MM.1S (cell line): ENCODE measurements at regions not wholly inside any gene's neighbourhood (a gene's known extent, or its start where the extent isn't known, plus 50 kb on each side); places are given as distances from the start of the nearest gene placed in this dataset.

Experiments
- DNase-seq: peaks from one replicate; pipeline ENCODE4 v3.0.0-alpha.2; 2015
- H2AFZ ChIP-seq: fragments of 300-600 bp; sonication (generic); 2 replicates; pipeline ENCODE4 v1.6.0; 2016; ENCODE audit warnings: antibody characterized with exemption, low read length
- H3F3A ChIP-seq: fragments of 300-600 bp; sonication (generic); 2 replicates; pipeline ENCODE4 v1.6.1; 2016; ENCODE audit warnings: mild to moderate bottlenecking, antibody characterized with exemption, low read length, moderate library complexity, mixed read lengths; ENCODE audit not compliant: insufficient read depth
- H3K27ac ChIP-seq: fragments of 300-600 bp; sonication (generic); 2 replicates; pipeline ENCODE4 v1.5.1; 2016; ENCODE audit warnings: mild to moderate bottlenecking, low read length
- H3K27me3 ChIP-seq: fragments of 300-600 bp; sonication (generic); replicated peaks from 2 replicates; pipeline ENCODE4 v1.6.0; 2016; ENCODE audit warnings: low read length; ENCODE audit not compliant: insufficient read depth
- H3K36me3 ChIP-seq: fragments of 300-600 bp; sonication (generic); replicated peaks from 2 replicates; pipeline ENCODE4 v1.6.1; 2016; ENCODE audit warnings: mild to moderate bottlenecking, low read length, mixed read lengths; ENCODE audit not compliant: insufficient read depth
- H3K4me1 ChIP-seq: fragments of 300-600 bp; sonication (generic); 2 replicates; pipeline ENCODE4 v1.6.1; 2016; ENCODE audit warnings: low read length, mixed read lengths
- H3K4me2 ChIP-seq: fragments of 300-600 bp; sonication (generic); 2 replicates; pipeline ENCODE4 v1.6.0; 2016; ENCODE audit warnings: low read depth, low read length
- H3K4me3 ChIP-seq: fragments of 300-600 bp; sonication (generic); 2 replicates; pipeline ENCODE4 v1.5.1; 2016; ENCODE audit warnings: low read length, mixed read lengths
- H3K79me2 ChIP-seq: fragments of 300-600 bp; sonication (generic); 2 replicates; pipeline ENCODE4 v1.6.1; 2016; ENCODE audit warnings: mixed run types, low read length, mixed read lengths
- H3K9ac ChIP-seq: fragments of 300-600 bp; sonication (generic); 2 replicates; pipeline ENCODE4 v1.6.1; 2016; ENCODE audit warnings: low read length, mixed read lengths
- H3K9me2 ChIP-seq: fragments of 300-600 bp; sonication (generic); replicated peaks from 2 replicates; pipeline ENCODE4 v1.6.1; 2016; ENCODE audit warnings: mild to moderate bottlenecking, low read length, mixed read lengths; ENCODE audit not compliant: insufficient read depth
- H3K9me3 ChIP-seq: fragments of 300-600 bp; sonication (generic); replicated peaks from 2 replicates; pipeline ENCODE4 v1.6.1; 2016; ENCODE audit warnings: mild to moderate bottlenecking, low read length, mixed read lengths; ENCODE audit not compliant: insufficient read depth
- H4K20me1 ChIP-seq: fragments of 300-600 bp; sonication (generic); 2 replicates; pipeline ENCODE4 v1.6.1; 2016; ENCODE audit warnings: mild to moderate bottlenecking, low read length, moderate library complexity, mixed read lengths; ENCODE audit not compliant: insufficient read depth
- CTCF ChIP-seq: fragments of 300-600 bp; sonication (generic); IDR thresholded peaks from 2 replicates; pipeline ENCODE4 v1.5.1; 2016; ENCODE audit warnings: antibody characterized with exemption, low read length, mixed read lengths
- EZH2 ChIP-seq: fragments of 300-600 bp; sonication (generic); optimal IDR thresholded peaks from 2 replicates; pipeline ENCODE3; 2017; ENCODE audit warnings: low read depth, mild to moderate bottlenecking, antibody characterized with exemption, low read length, mixed read lengths
- EZH2phosphoT487 ChIP-seq: fragments of 300-600 bp; sonication (generic); IDR thresholded peaks from 2 replicates; pipeline ENCODE4 v1.6.1; 2018; ENCODE audit warnings: antibody characterized with exemption, low read length

- no peaks in the 10 kb centered on the region for H3K9me3 ChIP-seq
- H3K9me2 ChIP-seq, result no peaks in the 10 kb centered on the region
- no peaks in the 10 kb centered on the region for H3F3A ChIP-seq
- no peaks in the 10 kb centered on the region for H3K36me3 ChIP-seq
- no peak overlapping the region for H3K4me2 ChIP-seq
- H4K20me1 ChIP-seq, result no peaks in the 10 kb centered on the region
- no peak overlapping the region for H2AFZ ChIP-seq
- H3K9ac ChIP-seq, result no peak overlapping the region
- TF ChIP-seq CTCF (no peak), EZH2 (no peak), EZH2phosphoT487 (no peak)
- H3K79me2 ChIP-seq, result no peaks in the 10 kb centered on the region
- no peak overlapping the region for H3K27ac ChIP-seq
- no peak for DNase-seq
- peaks cover 89% of the 10 kb centered on the region for H3K27me3 ChIP-seq
- H3K4me3 ChIP-seq, result no peak overlapping the region
- no peaks in the 10 kb centered on the region for H3K4me1 ChIP-seq
These were observed 322.5 kb downstream of the AJAP1 start for GRCh38 chr1:4976859-4977440.

DNA sequence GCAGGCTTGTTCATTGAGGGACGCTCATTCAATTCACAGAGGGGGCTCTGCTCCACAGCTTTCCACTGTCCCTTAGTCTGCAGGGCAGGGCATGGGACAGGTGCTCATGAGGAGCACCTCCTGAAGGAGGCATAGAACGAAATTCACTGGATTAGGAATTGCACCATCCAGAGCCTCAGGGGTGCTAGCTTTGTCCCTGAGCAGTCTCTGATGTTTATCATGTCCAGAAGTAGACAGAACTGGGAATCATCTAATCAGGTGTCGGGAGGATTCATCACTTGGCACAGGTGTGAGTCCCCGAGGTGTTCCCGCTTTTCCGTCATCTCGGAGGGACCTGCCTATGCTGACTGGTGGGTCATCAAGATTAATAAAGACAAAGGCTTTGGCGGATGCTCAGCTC, 321.4 kb downstream of the AJAP1 start:
- no peak for DNase-seq
- no peak overlapping the region for H3K4me3 ChIP-seq
- no peak overlapping the region for H3K4me2 ChIP-seq
- TF ChIP-seq CTCF, result no peak
- no peak for TF ChIP-seq EZH2
- TF ChIP-seq EZH2phosphoT487, result no peak
- H3K79me2 ChIP-seq, result no peaks in the 10 kb centered on the region
- H3K9me2 ChIP-seq, result no peaks in the 10 kb centered on the region
- no peaks in the 10 kb centered on the region for H3K4me1 ChIP-seq
- H3K27ac ChIP-seq, result no peak overlapping the region
- no peak overlapping the region for H2AFZ ChIP-seq
- no peaks in the 10 kb centered on the region for H3K36me3 ChIP-seq
- no peaks in the 10 kb centered on the region for H3F3A ChIP-seq
- peaks cover 87% of the 10 kb centered on the region for H3K27me3 ChIP-seq
- no peaks in the 10 kb centered on the region for H3K9me3 ChIP-seq
- no peak overlapping the region for H3K9ac ChIP-seq
- no peaks in the 10 kb centered on the region for H4K20me1 ChIP-seq

- no peak overlapping the region for H3K9ac ChIP-seq
- no peak overlapping the region for H3K4me2 ChIP-seq
- H3F3A ChIP-seq, result no peaks in the 10 kb centered on the region
- no peaks in the 10 kb centered on the region for H3K9me3 ChIP-seq
- H3K4me1 ChIP-seq, result no peaks in the 10 kb centered on the region
- H3K79me2 ChIP-seq, result no peaks in the 10 kb centered on the region
- no peak for DNase-seq
- H3K9me2 ChIP-seq, result no peaks in the 10 kb centered on the region
- H3K27ac ChIP-seq, result no peak overlapping the region
- H3K36me3 ChIP-seq, result no peaks in the 10 kb centered on the region
- no peak overlapping the region for H3K4me3 ChIP-seq
- no peak overlapping the region for H2AFZ ChIP-seq
- H3K27me3 ChIP-seq, result peaks cover 87% of the 10 kb centered on the region
- TF ChIP-seq CTCF, result no peak
- no peaks in the 10 kb centered on the region for H4K20me1 ChIP-seq
These were observed 320.7 kb downstream of the AJAP1 start for GRCh38 chr1:4974981-4975685.
